HT-29 (cell line): ENCODE measurements at regions not wholly inside any gene's neighbourhood (a gene's known extent, or its start where the extent isn't known, plus 50 kb on each side); places are given as distances from the start of the nearest gene placed in this dataset.

ENCODE experiments used
- DNase-seq: peaks from one replicate; pipeline ENCODE4 v3.0.0-alpha.2; 2015; ENCODE audit warnings: low spot score

DNA sequence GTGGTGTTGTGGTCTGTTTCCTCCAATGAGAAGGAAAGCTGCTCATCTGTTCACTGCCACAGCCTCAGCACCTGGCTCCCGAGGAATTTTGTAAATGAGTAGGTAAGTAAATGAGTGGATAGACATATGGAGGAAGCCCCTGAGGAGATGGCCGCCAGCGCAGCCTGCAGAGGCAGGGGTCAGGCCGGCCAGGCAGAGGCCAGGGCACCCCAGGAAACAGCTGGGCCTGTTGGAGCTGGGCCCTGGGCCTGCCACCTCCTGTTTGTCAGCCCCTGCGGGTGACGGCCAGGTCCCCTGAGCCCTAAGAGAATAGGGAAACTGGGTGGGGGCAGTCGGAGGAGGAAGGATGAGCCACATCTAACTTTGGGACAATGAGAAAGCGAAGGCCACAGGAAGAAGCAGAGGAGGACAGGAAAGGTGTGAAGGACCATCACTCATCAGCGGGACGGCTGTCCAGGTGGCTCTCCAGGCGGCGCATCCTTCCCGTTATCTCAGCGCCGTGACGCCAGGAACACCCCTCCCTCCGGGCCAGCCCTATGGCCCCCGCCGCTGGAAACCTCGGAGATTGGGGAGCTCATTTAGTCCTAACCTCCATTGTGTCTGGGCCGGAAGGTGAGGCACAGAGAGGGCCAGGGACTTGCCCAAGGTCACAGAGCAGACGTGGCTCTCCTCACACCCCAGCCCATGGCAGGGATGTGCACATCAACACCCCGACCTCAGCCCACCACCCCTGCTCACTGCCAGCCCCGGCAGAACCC lies 142.3 kb upstream of the UNC5B start:
- no peak for DNase-seq

GRCh38 chr10:71070741-71071140 lies 141.6 kb upstream of the UNC5B start:
- no peak for DNase-seq

GRCh38 chr10:71072131-71072822 lies 140.1 kb upstream of the UNC5B start:
- DNase-seq = no peak

DNA sequence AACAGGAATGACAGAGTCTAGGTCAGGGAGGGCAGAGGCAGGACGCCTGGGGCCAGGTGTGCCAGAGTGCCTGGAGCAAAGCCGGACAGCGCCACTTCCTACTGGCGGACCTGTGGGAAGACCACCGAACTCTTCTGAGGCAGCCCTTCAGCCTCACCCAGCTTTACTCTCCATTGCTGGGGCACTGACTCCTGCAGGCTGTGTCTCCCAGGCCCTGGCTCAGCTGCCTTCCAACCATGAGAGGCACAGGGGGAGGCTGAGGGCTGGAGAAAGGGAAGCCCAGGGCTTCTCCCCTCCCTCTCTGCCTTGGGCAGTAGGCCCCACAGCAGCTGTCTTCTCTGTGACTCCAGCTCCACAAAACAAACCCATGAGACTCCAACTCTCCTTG lies 139.6 kb upstream of the UNC5B start:
- DNase-seq = no peak

GRCh38 chr10:71073451-71074175 lies 138.8 kb upstream of the UNC5B start:
- no peak for DNase-seq

DNA sequence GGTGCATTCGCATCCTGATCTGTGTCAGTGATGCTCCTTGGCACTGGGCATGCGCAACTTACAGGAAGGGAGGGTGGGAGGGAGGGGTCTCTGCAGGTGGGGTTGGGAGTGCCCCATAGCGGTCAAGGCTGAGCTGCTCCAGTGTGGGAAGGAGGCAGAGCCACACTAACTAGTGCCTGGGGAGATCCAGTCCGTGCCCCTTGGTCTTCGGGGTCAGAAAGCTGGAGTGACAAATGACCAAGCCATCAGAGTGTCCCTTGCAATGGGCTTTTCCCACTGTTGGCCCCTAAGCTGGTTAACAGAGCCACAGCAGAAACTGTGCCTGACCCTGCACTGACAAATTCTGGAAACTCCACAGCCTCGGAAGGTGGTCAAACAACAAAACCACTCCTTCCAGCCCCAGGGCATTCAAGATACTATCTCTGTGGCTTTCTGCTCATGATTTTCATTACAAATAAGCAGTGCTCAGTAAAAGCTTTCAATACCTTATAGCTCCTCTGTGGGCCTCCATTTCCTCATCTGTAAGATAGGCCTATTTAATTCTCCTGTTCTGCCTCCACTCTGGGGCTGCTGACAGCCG lies 138.1 kb upstream of the UNC5B start:
- no peak for DNase-seq

DNA sequence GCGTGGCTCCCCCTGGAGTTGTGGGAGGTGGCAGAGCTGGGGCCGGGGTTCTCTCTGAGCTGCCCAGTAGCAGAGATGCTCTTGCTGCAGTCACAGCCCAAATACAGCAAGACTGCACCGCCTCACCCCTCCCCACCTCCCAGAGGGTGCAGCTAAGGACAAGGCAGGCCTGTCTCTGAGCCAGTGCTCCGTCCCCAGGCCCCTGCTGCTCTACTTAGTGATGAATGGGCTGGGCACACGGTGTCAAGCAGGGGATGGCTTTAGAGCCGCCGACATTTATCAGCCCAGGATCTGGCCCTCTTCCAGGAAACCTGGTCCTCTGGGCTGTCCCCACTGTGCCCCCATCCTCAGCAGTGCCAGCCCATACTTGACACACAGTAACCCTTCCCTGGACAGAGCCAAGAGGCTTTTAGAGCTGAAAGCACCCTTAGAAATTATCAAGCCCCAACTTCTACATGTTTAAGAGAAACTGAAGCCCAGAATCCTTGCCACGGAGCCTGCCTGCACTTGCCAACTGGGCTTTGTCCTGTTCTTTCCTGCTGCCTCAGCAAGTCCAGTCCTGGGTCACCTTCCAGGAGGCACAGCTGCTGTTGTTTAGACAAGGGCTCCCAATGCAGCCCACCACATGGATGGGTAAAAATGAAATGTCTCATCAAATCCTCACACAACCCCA lies 137.1 kb upstream of the UNC5B start:
- DNase-seq = no peak

GRCh38 chr10:71075759-71076472 lies 136.5 kb upstream of the UNC5B start:
- no peak for DNase-seq

- no peak for DNase-seq
Observed at GRCh38 chr10:71076473-71077142, 135.8 kb upstream of the UNC5B start.

- no peak for DNase-seq
Observed at GRCh38 chr10:71077143-71077581, 135.2 kb upstream of the UNC5B start.

DNA sequence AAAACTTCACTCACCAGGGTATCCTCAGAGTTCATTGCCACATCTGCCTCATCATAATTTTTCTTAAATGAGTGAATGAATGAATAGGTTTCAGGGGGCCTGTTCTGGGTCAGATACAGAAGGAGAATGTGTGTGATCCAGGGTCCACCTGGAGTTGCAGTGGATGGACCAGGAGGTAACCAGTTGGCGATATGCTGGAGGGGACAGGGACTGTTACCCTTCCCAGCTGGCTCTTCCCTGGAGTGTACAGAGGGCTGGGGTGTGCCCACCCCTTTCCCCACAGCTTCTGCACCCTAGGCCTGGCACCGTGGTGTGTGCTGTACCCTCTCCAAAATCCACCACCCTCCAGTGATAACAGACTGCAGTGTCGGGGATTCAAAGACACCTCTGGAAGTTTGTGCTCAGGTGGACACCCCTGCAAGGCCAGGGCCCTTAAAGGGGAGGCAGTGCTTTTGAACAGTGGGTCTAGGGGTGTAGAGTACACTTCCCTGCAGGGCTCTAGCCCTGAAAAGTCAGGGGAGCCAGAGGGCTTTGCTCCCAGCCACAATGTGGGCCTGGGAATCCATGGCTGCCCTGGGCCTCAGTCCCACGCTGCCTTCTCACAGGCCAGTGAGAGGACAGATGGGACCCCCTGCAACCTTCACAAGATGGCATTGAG lies 134.4 kb upstream of the UNC5B start:
- no peak for DNase-seq

DNA sequence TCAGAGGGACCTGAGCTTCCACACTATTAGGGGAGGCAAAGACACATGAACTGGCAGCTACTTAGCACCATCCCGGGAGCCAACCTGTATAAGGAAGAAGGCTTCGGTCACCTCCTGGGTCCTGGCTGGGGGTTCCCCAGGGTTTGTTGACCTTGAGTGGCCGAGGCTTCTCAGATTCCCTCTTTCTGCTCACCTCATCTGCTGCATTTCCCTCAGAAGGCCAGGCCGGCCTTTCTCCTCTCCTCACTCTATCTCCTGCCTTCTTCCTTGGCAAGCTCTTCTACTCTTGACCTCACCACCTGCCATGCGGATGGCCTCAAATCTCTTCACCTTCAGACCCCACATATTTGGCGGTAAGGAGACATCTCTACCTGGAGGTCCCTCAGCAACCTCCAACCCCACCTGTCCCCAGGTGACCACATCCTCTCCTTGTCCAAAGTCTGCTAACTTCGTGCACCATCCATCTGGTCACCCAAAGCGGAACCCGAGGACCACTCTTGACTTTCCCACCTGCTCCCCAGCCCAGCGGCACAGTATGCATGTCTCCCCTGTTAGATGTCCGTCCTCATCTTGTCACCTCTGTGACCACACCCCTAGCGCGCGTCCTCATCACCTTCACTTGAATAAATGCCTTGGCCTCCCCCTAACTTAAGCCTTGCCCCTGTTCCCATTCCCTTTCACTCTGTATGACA lies 133.8 kb upstream of the UNC5B start:
- no peak for DNase-seq

- DNase-seq = no peak
Observed at GRCh38 chr10:71079761-71080380, 132.5 kb upstream of the UNC5B start.

DNA sequence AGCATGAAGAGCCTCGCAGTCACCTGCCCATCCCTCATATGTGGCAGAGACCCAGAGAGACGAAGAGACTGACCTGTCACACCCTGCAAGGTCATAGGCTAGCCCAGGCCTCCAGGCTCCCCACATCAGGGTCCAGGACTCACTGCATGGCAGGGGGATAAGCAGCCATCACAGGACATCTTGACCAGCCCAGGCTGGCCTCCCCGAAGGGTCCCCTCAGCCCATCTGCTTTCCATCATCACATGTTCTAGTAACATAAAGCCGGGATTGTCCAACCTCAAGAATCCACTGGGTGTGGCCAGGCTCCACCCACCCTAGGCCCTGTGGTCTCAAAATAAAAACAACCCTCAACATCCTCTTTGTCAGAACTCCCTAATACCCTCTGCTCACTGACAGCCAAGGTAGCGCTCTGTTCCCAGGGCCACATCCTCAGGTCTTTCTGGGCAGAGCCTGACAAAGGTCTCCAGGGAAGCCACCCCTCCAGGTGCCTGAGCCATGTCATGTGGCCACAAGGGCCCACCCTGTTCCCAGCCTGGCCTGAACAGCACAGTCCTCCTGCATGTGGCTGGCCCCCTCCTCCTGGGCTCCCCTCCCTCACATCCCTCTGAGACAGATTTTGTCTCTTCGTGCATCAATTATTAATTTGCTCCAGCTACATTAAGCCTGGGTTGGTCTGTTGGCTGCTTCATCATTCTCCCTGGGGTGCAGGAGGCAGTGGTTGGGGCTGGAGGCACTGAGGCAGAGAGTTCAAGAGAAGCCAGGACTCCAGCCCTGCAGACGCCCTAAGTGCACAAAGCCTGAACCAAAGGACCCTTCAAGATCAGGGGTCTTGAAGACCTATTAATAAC lies 131.8 kb upstream of the UNC5B start:
- no peak for DNase-seq

DNA sequence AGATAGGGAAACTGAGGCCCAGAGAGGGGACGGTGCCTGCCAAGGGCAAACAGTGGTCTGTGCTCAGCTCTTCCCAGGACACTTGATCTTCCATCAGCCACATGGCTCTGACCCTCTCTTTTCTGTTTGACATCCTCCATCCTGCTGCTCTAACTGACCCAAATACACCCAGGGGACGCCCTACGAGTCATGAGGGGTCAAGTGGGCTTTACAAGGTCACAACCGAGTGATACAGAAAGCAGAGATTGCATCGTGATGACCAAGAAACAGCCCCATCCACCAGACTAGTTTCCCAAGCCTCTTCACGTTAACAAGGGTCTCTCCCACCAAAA lies 131.2 kb upstream of the UNC5B start:
- DNase-seq = no peak

DNA sequence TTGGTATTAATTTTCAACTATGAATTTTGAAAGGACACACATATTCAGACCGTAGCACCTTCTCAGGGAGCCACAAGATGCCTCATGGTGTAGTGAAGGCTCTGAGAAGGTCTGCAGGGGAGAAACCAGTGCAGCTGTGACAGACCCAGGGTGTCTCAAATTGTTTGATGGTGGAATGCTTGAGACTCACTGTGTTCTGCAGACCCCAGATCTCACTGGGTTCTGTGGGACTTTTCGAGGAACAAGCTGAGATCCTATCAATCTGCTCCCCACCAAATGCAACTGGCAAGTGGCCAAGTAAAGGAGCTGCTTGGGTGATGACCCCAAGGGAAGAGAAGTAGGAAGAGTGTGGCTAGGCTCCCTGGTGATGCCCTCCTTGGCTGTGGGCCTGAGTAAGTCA lies 130.5 kb upstream of the UNC5B start:
- no peak for DNase-seq

DNA sequence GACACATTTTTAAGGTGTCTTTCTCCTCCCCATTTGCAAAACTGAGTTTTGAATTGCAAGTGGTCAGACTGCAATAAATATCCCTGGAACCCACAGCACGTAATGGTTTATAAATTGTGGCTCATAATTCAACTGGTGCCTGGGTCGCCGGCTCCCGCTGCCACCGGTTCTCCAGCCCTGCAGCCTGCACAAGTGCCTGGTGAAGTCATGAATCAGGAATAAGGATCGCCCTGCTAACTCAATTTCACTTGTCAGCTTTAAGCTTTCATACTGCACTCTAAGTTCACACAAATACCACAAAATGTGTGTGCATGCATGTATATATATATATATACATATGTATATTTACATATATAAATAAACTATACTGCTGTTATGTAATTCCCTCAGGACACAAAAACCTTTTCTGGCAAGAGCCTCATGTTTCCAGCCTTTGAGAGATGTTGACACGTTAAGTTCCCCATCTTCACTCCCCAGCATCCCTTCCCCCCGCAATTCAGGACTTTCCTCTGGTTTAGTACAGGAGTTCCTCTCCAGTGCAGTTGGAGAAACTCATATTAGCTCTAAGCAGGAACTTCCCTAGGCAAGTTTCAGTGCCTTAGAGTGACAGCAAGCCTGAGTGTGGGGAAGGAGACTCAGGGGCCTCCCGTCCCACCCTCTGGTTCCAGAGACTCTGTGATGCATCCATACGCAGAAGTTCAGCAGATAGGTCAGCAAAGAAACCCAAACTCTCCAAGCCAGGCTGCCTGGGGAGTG lies 129.2 kb upstream of the UNC5B start:
- DNase-seq = no peak

- no peak for DNase-seq
Observed at GRCh38 chr10:71083716-71083975, 128.7 kb upstream of the UNC5B start.
